ENCODE measurements at regions not wholly inside any gene's neighbourhood (a gene's known extent, or its start where the extent isn't known, plus 50 kb on each side); places are given as distances from the start of the nearest gene placed in this dataset.

DNA sequence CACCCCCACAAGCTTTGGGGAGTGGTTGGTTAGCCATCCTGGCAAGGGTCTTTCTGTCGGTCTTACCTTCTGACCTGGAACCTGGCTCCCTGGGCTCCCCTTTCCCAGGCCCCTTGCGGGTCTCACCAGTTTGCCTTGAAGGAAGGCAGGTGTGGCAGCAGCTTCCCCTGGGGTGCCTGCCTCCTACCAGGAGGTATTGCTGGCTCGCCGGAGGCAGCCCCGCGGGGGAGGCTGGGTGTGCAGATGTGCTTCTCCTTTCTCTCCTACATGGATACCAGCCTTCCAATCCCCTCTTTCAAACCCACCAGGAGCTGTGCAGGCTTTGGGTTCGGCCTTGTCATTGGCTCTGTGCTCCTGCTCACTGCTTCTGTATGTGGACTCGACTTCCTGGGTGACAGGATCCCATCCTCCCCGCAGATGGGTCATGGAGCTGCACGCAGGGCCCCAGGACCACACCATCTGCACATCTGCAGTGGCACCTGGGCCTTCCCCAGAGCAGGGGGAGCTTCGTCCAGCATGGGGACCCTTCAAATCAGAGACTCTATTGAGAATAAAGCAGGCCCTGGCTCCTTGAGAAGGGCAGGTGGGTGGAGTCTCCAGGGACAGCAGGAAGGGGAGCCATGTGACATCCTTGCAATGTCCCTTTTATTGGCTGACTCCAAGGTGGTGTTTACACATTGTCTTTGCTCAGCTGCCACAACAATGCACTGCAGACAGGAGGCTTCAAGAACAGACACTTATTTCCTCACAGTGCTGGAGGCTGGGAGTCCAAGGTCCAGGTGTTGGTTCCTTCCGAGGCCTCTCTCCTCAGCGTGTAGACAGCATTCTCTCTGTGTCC is 592.0 kb downstream of the BRD1 start:
- DNase-seq, result no peak

DNA sequence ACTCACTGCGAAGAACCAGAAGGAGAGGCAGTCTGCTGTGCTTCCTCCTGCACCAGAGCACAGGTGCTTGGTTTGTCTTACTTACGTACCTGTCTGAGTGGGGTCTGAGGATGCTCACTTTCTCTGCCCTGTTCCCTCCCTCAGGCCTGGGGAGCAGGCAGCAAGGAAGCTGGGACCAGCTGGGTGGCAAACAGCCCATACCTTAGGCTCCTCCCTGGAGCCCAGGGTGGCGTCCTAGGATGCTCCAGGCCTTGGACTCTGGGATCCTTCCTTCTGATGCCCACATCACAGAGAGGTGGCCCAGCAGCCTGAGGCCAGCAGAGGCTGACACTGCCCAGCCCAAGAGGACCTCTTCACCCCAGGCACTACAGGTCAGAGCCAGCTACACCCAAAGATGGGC is 593.2 kb downstream of the BRD1 start:
- DNase-seq, result no peak

DNA sequence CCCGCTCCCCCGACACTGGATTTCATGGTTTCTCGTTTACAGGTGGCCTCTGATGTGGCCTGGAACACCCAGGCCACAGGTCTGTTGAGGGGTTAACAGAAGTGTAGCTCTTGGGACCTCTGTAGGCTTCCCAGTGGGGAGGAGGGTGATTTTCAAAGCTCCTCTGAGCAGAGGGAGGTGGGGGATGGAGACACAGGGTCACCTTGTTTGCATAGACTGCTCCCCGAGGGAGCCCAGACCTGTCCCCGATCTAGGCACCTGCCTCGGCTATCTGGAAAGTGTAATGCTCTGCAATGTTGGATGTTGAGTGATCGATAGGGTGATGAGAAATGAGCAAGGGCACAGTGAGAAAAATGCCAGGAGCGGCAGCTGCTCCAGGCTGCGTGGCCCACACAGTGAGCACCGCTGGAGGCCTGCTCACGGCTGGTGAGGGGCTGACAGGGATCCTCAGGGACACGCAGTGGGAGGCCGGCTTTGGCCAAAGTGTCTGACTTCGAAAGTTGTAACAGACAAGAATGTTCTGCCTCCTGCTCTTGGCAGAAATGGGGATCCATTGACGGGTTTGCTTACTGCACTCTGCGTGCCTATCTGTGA is 594.1 kb downstream of the BRD1 start:
- DNase-seq, result no peak

DNA sequence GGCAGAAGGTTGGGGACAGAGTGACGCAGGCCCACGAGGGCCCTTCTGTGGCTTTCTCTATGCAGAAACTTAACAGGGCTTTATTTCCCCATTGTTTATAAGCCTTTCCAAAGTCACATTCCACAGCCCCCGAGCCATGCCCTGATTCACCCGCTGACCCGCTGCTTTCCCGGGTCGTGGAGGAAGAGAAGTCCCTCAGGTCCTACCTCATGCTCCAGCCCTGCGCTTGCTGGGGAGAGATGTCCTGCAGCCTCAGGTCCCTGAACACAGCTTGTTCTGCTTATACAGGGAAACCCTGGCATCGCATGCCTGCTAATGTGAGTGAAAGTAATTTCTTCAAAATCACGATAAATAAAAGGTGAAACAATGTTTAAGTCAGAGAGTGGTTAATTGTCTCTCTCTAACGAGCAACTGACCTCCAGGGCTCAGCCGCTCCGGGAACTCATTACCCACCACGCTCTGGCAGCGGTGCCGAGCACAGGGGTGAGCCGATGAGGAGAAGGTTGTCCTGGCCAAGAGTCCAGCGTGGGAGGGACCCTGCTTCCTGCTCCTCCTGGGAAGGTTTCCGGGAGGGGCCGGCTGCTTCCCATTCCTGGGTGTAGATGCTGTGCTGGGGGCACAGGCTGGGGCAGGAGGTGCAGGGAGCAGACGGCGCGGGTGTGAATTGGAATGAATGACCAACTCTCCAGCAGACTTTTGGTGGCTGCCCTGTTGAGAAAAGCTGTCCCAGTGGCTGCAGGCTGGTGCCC is 595.2 kb downstream of the BRD1 start:
- no peak for DNase-seq

DNA sequence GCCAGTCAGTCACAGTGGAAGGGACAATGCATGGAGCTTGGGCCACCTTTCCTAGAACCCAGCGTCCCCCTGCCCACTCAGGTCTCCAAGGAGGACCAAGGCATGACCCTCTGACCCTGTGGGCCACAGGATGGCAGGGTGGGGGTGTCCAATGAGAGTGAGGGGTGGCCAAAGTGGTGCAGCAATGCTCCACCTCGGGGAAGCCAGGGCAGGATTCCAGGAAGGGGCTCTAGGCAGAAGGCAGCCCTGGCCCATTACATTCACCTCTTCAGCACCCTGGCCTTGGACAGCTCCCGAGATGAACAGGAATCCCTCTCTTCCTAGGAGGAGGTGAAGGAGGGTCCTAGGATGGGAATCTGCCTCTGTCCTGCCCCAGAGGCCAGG is 597.5 kb downstream of the BRD1 start:
- DNase-seq, result no peak

DNA sequence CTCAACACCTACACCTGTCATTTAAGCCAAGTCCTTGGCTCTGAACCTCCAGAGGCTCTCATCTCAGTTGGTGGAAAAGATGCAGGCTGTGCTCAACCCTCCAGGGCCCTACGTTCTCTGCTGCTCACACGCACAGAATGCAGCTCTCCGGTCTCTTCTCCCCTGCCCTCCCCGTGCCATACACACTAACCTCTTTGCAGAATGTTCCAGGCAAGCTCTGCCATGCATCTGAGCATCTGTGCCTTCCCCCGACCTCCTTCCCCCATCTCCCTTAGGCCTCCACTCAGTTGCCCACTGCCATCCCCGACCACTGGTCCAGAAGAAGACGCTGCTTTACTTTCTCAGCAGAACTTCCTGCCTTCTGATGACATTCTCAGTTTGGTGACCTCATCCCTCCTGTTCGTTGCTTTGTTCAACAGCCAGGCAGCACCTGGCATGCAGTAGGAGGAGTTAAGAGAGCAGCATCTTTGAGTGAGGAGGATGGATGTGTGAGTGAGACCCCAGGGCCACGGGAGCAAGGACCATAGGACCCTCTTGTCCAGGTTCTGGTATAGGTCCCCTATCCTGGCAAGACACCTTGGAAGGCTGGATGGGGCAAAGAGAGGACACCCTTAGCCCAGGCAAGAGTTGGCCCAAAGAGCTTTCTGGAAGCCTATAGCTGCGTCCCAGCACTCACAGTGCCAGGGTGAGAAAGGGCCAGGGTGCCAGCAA is 598.0 kb downstream of the BRD1 start:
- no peak for DNase-seq

DNA sequence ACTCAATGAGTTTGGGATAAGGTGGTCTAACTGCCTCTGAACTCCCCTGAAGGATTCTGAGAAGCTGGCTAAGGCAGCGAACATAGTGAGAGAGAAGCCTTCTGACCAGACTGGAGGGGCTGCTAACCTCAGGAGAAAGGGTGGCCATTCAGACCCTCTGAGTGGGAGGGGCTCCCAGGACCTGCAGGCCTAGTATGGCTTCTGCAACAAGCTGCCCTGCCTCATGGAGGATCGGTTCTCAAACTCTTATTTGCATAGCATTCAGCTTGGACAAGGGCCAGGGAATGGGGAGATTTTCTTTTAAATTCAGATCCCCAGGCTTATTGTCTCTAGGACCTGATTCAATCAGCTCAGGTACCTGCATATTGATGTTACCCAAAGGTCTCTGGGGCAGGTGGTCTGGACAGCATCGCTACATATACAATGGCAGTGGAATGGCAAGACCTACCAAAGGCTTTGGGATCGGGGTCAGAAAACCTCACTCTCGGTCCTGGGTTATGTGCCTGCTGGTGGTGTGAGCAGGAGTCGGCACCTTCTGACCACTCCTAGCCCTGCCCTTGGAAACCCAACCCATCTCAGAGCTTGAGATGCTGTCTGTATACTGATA is 599.1 kb downstream of the BRD1 start:
- no peak for DNase-seq

DNA sequence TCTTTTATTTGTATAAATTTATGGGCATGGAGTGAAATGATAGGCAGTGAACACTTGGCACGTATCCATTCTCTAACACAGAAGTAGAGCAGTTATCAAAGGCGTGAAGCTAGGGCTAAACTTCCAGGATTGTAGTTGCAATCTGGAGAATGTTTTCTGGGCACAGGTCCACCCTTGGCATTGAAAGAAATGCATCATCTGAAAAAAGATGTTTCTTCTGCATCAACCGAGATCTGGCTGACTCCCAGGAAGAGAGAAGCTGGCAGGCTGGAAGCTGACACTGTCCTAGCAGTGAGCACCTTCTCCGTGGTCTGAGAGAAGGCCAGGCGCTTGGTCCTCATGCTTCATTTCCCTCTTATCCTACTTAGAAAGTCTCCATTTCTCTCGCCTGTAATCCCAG is 600.0 kb downstream of the BRD1 start:
- no peak for DNase-seq

DNA sequence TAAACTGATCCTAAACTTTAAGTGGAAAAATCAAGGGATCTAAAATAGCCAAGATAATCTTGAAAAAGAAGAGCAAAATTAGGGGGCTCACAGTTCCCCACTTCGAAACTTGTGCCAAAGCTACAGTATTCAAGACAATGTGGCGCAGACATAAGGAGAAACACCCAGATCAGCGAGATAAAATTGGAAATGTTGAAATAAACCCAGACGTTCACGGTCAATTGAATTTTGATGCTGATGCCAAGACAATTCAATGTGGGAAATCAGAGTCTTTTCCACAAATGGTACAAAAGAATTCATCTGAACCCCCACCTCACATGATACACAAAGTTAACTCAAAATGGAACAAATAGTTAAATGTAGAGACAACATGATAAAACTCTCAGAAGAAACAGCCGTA is 601.6 kb downstream of the BRD1 start:
- no peak for DNase-seq

DNA sequence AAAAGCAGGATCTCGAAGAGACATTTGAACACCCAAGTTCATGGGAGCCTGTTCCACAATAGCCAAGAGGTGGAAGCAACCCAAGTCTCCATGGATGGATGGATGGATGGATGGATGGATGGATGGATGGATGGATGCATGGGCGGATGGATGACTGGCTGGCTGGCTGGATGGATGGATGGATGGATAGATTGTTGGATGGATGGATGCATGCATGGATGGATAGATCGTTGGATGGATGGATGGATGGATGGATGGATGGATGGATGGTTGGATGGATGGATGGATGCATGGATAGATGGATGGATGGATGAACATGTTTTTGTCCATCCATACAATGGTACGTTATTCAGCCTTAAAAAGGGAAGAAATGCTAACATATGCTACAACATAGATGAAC is 603.4 kb downstream of the BRD1 start:
- DNase-seq, result no peak

DNA sequence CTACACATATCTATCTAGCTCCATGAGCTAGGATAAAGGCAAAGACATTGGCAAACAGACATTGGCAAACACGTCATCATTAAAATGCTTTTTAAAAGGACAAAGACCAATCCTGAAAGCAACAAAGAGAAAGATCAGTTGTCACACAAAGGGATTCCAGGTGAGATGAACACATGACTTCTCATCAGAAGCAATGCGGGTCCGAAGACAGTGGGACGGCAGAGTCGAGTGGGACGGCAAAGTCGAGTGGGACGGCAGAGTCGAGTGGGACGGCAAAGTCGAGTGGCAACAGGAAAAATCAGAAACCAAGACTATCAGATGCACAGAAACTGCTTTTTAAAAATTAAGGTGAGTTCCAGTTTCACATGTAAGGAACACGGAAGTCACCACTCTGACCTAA is 609.5 kb downstream of the BRD1 start:
- DNase-seq, result no peak

DNA sequence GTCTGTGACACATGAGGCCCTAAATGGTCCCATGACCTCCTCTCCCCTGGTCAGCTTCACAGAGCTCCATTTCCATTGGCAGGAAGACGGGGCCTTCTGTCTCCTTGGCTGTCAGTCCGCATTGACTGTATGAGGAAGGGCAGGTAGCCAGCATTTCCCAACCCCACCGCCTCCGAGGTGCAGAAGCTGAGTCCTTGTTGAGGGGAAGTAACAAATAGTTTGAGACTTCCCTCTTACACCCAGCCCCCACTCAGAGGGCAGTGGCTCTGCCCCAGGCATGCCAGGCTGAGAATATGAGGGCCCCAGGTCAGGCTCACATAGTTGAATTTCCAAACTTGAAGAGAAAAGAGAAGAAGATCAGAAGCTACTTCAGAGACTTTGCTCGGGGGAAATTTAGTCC is 611.1 kb downstream of the BRD1 start:
- DNase-seq, result no peak

DNA sequence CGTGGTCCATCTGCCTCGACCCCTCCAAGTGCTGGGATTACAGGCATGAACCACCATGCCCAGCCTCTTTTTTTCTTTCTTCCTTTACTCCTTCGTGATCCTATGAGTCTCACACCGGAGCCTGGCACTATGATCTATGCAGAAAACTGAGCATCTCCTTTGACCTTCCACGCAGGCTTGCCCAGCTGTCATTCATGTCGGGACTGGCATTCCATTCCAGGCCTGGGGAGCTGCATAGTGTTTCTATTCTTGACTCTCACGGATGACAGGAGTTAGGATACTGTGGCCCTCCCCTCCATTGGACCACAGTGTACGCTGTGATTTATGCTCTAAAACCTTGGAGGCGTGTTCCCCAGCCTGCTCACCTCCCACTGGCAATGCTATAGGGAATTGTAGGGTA is 611.8 kb downstream of the BRD1 start:
- DNase-seq, result no peak

DNA sequence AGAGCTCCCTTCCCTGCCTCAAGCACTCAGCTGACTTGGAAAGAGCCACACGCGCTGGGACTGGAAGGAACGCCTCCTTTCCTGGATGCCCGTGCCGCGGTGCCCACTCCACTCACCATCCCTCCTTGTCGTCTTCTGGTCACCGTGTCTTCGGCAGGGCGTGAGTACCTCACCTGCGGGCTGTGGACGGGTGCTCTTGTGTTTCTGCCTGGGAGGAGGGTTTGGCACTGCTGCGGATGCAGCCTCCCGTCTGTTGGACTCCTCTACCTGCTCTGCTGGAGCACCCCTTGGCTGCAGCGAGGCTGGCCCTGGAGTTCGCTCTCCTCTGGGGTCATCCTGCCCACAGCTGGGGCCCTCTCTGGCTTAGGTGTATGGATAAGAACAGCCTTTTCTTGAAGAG is 612.7 kb downstream of the BRD1 start:
- no peak for DNase-seq

DNA sequence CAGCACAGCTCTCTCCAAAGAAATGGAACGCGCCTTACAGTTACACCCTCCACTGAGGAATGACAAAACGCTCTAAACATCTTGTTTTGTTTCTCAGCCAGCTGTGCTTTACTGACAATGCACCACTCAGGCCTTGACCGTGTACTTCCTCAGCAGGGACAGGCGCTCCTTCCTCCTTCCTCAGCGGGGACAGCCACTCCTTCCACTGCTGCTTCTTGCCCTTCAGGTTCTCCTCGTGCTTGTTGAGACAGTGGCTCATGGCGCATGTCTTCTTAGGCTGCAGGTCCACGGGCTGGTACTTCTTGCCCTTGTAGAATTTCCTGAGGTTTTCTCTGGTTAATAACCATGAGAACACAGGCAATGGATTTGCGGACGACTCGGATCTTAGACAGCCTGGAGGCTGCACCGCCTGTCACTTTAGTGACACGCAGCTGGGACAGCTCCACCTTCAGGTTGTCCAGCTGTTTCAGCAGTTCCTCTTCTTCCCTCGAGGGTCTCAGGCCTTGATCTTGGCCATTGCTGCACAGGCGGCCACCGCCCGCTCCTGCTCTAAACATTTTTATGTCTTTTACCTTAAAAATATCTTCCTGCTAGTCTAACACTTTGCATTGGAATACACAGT is 613.8 kb downstream of the BRD1 start:
- no peak for DNase-seq

DNA sequence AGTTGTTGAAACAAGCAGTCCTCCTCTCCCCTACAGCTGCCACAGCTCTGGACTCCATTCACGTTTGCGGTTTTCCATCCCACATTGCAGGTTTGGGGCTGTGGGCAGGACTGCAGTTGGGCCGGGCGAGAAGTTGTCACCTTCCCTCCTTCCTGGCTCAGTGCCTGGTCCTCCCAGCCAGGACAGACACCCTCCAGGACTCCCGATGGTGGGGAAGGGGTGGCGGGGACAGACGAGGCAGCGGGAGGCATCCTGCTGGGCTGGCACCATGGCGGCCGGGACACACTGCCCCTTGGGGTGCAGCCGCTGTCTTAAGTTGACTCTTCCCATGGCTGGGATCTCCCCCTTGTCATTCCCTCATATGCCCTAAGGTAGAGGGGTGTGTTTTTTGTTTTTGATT is 615.2 kb downstream of the BRD1 start:
- no peak for DNase-seq

DNA sequence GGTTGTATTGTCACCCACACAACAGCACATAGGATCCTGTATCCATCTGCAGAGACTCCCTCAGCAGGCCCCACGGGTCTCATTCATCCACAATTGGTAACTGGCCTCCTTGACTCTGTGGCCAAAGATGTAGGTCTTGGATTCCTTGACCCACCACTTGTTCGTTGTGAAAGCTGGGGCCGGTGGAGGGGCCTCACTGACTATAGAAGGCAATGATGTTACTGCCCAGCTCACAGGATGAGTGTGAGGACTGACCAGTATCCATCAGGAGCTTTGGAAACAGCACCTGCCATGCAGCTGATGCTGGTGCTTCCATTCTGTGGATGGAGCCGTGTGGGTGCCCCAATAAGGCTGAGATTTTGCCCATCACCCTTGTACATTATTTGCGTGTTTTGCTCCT is 615.7 kb downstream of the BRD1 start:
- DNase-seq, result no peak

DNA sequence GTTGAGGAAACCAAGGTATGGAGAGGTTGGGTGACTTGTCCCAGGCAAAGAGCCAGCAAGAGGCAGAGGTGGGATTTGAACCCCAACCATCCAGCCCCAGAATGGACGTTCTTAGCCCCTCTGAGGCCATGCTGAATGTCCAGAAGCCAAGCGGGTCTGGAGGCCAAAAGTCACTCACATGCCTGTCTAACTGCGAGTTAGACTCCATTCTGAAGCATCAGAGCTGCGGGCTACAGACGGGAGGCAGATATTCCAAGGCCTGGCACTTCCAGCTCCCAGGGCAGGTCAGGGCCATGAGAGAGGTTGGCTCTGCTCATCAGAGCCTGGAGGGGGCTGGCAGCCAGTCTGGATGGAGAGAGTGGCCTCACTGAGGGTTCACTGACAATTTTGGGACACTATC is 616.5 kb downstream of the BRD1 start:
- DNase-seq, result no peak

DNA sequence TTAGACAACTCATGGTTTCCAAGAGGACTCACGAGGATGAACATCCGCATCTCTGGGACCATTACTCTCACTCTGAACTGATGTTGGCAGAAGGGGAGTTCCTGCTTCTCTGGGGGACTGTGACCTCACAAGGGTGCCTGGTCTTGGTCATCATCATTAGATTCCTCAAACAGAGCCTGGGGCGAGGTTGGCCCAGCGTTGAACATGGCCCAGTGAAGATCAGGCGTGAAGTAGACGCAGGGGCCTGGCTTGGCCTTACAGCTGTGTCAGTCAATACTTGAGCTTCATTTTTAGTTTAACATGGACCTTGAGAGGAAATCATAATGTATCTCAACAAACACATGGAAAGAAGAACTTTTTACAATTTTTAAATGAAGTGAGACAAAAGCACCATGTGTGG is 617.1 kb downstream of the BRD1 start:
- no peak for DNase-seq

DNA sequence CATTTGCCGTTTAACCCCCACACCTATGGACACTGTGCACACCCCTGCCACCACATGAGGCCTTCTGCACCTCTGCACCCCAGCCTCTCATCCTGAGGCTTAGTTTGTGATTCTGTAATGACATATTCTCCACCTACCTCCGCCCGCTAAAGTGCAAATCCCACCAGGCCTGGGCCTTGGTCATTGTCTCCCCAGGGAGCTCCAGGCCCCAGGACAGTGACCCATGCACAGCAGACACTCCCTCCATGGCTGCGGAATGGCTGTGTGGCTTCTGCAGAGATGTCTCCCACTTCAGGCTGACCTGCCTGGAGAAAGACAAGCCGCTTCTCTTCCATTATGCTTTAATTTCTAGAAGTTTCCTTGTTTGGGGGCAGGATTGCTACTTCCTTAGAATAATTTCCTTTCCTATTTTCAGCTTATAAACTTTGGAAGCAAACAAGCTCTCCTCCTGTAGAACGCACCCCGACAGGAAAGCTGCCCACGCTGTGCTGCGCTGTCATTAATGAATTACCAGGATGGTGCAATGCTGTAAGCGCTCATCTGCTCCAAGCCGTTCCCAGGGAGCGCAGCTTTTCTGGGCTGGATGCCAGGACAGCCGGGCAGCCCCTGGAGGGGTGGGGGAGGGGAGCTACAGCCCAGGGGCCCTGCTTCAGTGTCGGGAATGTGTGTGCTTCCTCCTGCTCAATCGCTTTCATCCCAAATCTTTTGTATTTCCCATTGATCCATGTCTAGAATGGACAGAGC is 618.0 kb downstream of the BRD1 start:
- DNase-seq, result no peak

DNA sequence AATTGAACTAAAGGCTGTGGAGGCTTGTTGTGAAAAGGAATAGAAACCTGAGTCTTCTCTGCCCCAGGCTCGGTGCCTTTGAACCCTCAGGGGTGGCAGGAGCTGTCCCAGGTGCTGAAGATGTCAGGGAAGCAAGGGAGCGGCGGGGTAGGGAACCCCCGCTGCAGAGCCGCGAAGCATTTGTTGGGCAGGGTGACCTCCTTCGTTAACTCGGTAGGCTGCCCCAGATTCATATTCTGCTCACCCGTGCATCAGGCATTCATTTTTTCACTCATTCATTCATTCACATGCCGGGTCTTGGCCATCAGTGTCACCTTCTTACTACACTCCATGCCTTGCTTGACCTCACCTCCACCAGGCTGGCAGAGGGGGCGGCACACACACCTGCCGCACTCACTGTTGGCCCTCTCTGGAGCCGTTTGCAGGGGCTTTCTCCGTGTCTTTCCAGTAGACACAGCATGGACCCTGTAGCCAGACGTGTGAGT is 618.9 kb downstream of the BRD1 start:
- DNase-seq, result no peak

Measured in skin of body (tissue), 1 donor.